ENCODE measurements at regions not wholly inside any gene's neighbourhood (a gene's known extent, or its start where the extent isn't known, plus 50 kb on each side); places are given as distances from the start of the nearest gene placed in this dataset.

GRCh38 chr22:47322854-47323253, 560.4 kb downstream of the TBC1D22A start:
- TF ChIP-seq, protein P1, sequence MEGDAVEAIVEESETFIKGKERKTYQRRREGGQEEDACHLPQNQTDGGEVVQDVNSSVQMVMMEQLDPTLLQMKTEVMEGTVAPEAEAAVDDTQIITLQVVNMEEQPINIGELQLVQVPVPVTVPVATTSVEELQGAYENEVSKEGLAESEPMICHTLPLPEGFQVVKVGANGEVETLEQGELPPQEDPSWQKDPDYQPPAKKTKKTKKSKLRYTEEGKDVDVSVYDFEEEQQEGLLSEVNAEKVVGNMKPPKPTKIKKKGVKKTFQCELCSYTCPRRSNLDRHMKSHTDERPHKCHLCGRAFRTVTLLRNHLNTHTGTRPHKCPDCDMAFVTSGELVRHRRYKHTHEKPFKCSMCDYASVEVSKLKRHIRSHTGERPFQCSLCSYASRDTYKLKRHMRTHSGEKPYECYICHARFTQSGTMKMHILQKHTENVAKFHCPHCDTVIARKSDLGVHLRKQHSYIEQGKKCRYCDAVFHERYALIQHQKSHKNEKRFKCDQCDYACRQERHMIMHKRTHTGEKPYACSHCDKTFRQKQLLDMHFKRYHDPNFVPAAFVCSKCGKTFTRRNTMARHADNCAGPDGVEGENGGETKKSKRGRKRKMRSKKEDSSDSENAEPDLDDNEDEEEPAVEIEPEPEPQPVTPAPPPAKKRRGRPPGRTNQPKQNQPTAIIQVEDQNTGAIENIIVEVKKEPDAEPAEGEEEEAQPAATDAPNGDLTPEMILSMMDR (IDR thresholded peaks at IDR 0.05), result no peak
- TF ChIP-seq EP300 (IDR thresholded peaks at IDR 0.05) (no peak), POLR2AphosphoS5 (IDR thresholded peaks at IDR 0.05) (no peak), POLR2A (IDR thresholded peaks at IDR 0.05) (no peak)
